OCI-LY3 (cell line): ENCODE measurements at regions not wholly inside any gene's neighbourhood (a gene's known extent, or its start where the extent isn't known, plus 50 kb on each side); places are given as distances from the start of the nearest gene placed in this dataset.

Source experiments
- H2AFZ ChIP-seq: fragments of 200-600, 300-600 bp; shearing (Covaris generic); 2 replicates; pipeline ENCODE4 v1.6.0; 2014; ENCODE audit warnings: antibody characterized with exemption, low read depth, low read length
- H3K27ac ChIP-seq: fragments of 200-600, 300-600 bp; sonication (generic); 2 replicates; pipeline ENCODE4 v1.5.1; 2014; ENCODE audit warnings: mild to moderate bottlenecking, low read length, moderate library complexity, mixed read lengths
- H3K27me3 ChIP-seq: fragments of 200-600, 300-600 bp; sonication (generic); 2 replicates; pipeline ENCODE4 v1.6.1; 2014; ENCODE audit warnings: low read depth, low read length, mixed read lengths
- H3K36me3 ChIP-seq: fragments of 200-600, 300-600 bp; sonication (generic); replicated peaks from 2 replicates; pipeline ENCODE3; 2014; ENCODE audit warnings: low read depth, low read length, mixed read lengths
- H3K4me1 ChIP-seq: fragments of 300-600, 200-600 bp; sonication (generic); 2 replicates; pipeline ENCODE4 v1.6.1; 2014; ENCODE audit warnings: low read length, mixed read lengths
- H3K4me2 ChIP-seq: fragments of 200-600, 300-600 bp; sonication (generic); 2 replicates; pipeline ENCODE4 v1.6.1; 2014; ENCODE audit warnings: low read length, mixed read lengths
- H3K4me3 ChIP-seq: fragments of 300-600, 200-600 bp; sonication (generic); 2 replicates; pipeline ENCODE4 v1.5.1; 2014; ENCODE audit warnings: antibody characterized with exemption, mild to moderate bottlenecking, low read length, moderate library complexity
- H3K79me2 ChIP-seq: fragments of 300-600, 200-600 bp; shearing (Covaris generic); 2 replicates; pipeline ENCODE4 v1.6.1; 2014; ENCODE audit warnings: mild to moderate bottlenecking, low read length, mixed read lengths
- H3K9ac ChIP-seq: fragments of 300-600, 200-600 bp; shearing (Covaris generic); 2 replicates; pipeline ENCODE4 v1.6.0; 2014; ENCODE audit warnings: mild to moderate bottlenecking, low read length, moderate library complexity
- H3K9me3 ChIP-seq: fragments of 200-600, 300-600 bp; shearing (Covaris generic); 2 replicates; pipeline ENCODE4 v1.6.1; 2014; ENCODE audit warnings: low read length, mixed read lengths; ENCODE audit not compliant: insufficient read depth
- H4K20me1 ChIP-seq: fragments of 200-600, 300-600 bp; sonication (generic); 2 replicates; pipeline ENCODE4 v1.6.1; 2016; ENCODE audit warnings: low read length, mixed read lengths; ENCODE audit not compliant: insufficient read depth
- CTCF ChIP-seq: fragments of 200-600, 300-600 bp; sonication (generic); IDR thresholded peaks from 2 replicates; pipeline ENCODE4 v1.5.1; 2014; ENCODE audit warnings: antibody characterized with exemption, low read length, low read depth
- EZH2phosphoT487 ChIP-seq: fragments of 200-600 bp; shearing (Covaris generic); IDR thresholded peaks from 2 replicates; pipeline ENCODE4 v1.6.1; 2018; ENCODE audit warnings: antibody characterized with exemption, mixed run types, low read depth

- no peaks in the 10 kb centered on the region for H3K79me2 ChIP-seq
- H3K9ac ChIP-seq = no peak overlapping the region
- H3K4me3 ChIP-seq = no peak overlapping the region
- H3K27ac ChIP-seq = no peak overlapping the region
- TF ChIP-seq EZH2phosphoT487 = no peak
- no peaks in the 10 kb centered on the region for H3K4me1 ChIP-seq
- H3K9me3 ChIP-seq = no peaks in the 10 kb centered on the region
- H3K27me3 ChIP-seq = no peaks in the 10 kb centered on the region
- no peaks in the 10 kb centered on the region for H3K36me3 ChIP-seq
- no peaks in the 10 kb centered on the region for H4K20me1 ChIP-seq
- H2AFZ ChIP-seq = no peak overlapping the region
- H3K4me2 ChIP-seq = no peak overlapping the region
Observed at GRCh38 chr1:87612956-87613355, 284.3 kb downstream of the LMO4 start.

- TF ChIP-seq EZH2phosphoT487 (no peak), CTCF (no peak)
- Histone ChIP-seq H3K9me3 (no peaks in the 10 kb centered on the region), H3K36me3 (no peaks in the 10 kb centered on the region), H4K20me1 (no peaks in the 10 kb centered on the region), H3K27ac (no peak overlapping the region), H3K4me2 (no peak overlapping the region), H3K79me2 (no peaks in the 10 kb centered on the region), H3K9ac (no peak overlapping the region), H3K4me1 (no peaks in the 10 kb centered on the region), H3K4me3 (no peak overlapping the region), H3K27me3 (no peaks in the 10 kb centered on the region), H2AFZ (no peak overlapping the region)
Observed at GRCh38 chr1:87615491-87615890, 286.8 kb downstream of the LMO4 start.

GRCh38 chr1:87615901-87616300, 287.2 kb downstream of the LMO4 start:
- H3K4me1 ChIP-seq = no peaks in the 10 kb centered on the region
- H3K9ac ChIP-seq = no peak overlapping the region
- H4K20me1 ChIP-seq = no peaks in the 10 kb centered on the region
- H3K36me3 ChIP-seq = no peaks in the 10 kb centered on the region
- H3K27me3 ChIP-seq = no peaks in the 10 kb centered on the region
- H3K27ac ChIP-seq = no peak overlapping the region
- H3K9me3 ChIP-seq = no peaks in the 10 kb centered on the region
- H3K4me3 ChIP-seq = no peak overlapping the region
- no peak overlapping the region for H2AFZ ChIP-seq
- TF ChIP-seq CTCF (no peak), EZH2phosphoT487 (no peak)
- no peak overlapping the region for H3K4me2 ChIP-seq
- no peaks in the 10 kb centered on the region for H3K79me2 ChIP-seq

GRCh38 chr1:87620807-87621206, 292.1 kb downstream of the LMO4 start:
- Histone ChIP-seq H3K4me1 (no peaks in the 10 kb centered on the region), H3K9me3 (no peaks in the 10 kb centered on the region), H3K27me3 (no peaks in the 10 kb centered on the region), H3K4me3 (no peak overlapping the region), H3K9ac (no peak overlapping the region), H2AFZ (no peak overlapping the region), H3K4me2 (no peak overlapping the region), H3K79me2 (no peaks in the 10 kb centered on the region), H4K20me1 (no peaks in the 10 kb centered on the region), H3K36me3 (no peaks in the 10 kb centered on the region), H3K27ac (no peak overlapping the region)
- TF ChIP-seq EZH2phosphoT487 (no peak), CTCF (no peak)

GRCh38 chr1:87629673-87630072, 301.0 kb downstream of the LMO4 start:
- TF ChIP-seq CTCF (no peak), EZH2phosphoT487 (no peak)
- no peak overlapping the region for H2AFZ ChIP-seq
- H3K4me1 ChIP-seq = no peaks in the 10 kb centered on the region
- H3K27me3 ChIP-seq = no peaks in the 10 kb centered on the region
- H3K4me3 ChIP-seq = no peak overlapping the region
- no peak overlapping the region for H3K27ac ChIP-seq
- no peaks in the 10 kb centered on the region for H3K9me3 ChIP-seq
- no peaks in the 10 kb centered on the region for H3K79me2 ChIP-seq
- no peak overlapping the region for H3K9ac ChIP-seq
- H4K20me1 ChIP-seq = no peaks in the 10 kb centered on the region
- H3K36me3 ChIP-seq = no peaks in the 10 kb centered on the region
- no peak overlapping the region for H3K4me2 ChIP-seq
